ENCODE measurements at regions not wholly inside any gene's neighbourhood (a gene's known extent, or its start where the extent isn't known, plus 50 kb on each side); places are given as distances from the start of the nearest gene placed in this dataset.

DNA sequence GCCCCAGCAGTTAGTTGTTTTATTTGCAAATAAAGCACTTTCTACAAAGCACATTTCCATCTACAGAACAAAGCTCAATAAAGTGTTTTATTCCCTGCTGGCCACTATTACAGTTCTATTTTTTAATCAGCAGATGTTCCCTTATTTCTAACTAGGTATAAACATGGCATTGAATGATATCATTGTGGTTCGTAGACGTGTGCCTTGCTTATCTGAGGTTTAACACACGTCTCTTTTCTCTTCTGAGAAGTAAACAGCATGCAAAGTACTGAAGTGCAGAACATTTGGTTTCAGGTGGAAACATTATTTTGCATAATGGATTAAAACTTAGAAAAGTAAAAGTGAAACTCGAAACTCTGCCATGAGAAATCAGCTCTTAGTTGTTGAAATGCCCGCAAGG lies 1989.3 kb upstream of the WWC1 start:
- no peak for DNase-seq

GRCh38 chr5:166317425-166317824 lies 1974.0 kb upstream of the WWC1 start:
- DNase-seq = no peak

- DNase-seq = no peak
Measured at GRCh38 chr5:166320920-166321480, 1970.4 kb upstream of the WWC1 start.

DNA sequence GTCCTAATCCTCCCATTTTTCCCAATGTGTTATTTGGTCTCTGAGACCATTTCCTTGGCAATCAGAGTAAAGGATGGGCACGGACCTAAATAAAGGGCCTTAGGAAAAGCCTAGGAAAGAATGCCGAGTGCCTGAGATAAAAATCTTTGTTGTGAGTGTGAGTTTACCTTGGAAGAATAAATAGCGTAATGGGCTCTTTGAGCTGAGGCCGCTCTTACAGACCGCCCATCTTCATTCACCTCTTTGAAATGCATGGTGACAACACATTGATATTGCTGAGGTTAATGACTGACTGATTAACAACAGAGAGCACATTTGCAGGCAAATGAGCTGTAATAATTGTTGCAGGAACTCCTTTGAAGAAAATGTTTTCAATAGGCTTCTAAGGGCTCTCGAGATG lies 1967.1 kb upstream of the WWC1 start:
- DNase-seq = no peak

DNA sequence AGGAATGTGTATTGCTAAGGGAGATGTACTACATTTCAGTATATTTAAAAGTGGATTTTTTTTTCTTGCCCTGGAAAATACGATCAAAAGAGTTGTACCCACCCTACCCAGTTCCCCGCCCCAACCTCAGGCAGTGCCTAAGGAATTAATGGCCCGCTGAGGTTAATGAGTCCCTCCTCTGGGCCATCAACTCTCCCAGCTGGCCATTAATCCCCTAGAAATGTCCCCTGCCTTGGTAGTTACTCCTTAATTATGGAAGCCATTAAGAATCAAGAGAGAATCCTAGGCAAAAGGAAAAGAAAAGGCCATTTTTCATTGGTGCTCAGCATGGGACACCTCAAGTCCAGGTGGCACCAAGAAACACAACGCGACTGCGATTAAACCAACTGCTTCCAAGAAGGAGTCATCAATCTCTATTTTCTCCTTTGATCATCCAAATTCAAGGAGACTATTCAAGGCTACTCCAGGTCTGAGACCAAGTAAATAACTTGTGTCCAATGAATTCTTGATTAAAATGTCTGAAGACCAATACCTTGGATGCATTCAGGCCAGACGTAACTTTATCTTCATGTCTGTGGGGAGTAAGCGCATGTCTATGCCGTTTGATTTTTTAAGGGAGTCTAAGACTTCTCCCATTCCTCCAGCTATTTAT lies 1962.2 kb upstream of the WWC1 start:
- DNase-seq = no peak

DNA sequence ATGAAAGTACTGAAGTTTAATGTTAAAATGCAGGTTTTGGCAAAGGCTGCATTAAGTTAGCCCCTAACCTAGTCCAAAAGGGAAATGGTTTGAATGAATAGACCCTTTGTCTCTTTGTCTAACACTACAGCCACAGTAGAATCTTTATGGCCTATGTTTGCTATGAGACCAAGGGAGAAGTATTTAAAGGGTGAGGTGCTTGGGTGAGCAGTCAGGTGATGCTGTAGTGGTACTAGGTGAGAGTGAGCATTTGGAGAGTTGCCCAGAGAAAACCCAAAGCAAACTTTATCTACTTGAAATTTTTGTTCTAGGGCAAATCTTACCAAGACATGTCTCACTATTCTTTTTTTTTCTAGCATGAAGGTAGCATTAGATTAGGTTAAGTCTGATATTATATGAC lies 1961.4 kb upstream of the WWC1 start:
- DNase-seq = no peak

GRCh38 chr5:166331521-166331920 lies 1959.9 kb upstream of the WWC1 start:
- no peak for DNase-seq

GRCh38 chr5:166338801-166339200 lies 1952.6 kb upstream of the WWC1 start:
- no peak for DNase-seq

DNA sequence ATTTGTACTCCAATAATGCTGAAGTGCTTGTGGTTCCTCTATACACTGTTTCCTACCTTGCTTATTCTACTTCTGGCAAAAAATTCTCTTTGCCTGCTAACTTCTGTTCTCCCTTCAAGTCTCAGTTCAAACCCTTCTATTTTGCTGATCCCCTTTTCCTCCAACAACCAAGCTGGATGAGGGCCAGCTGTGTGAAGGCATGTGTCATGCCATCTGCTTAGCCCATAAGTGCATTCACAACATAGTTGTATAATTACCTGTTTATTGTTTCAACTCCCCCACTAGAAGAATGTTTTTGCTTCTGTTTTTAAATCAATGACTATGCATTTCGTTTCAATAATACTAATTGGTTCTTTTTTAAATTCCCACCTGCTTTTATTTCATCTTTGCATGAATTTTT lies 1951.4 kb upstream of the WWC1 start:
- no peak for DNase-seq

DNA sequence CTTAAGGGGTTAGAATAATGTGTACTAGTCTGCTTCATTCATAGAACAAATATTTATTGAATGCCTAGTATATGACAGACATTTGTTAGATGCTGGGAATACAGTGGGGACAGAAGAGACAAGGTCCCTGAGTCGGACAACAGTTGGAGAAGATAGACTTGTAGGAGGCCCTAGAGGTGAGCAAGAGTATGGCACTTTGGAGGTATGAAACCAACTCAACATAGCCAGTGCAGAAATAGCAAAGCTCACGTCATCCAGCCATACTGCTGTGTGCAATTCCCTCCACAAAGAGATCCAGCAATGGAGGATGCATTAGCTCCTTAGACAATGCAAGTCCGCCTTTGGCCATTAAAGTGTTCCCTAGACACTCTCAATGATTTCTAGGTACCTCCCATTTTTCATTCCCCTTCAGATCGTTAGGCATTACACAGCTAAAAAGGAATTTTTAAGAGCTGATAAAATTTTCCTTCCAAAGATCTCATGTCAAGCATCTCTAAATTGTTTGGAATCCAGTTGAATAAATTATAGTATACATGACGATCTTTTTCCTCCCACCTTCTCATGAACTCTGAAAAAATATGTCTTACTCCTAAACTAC lies 1949.6 kb upstream of the WWC1 start:
- DNase-seq = no peak

DNA sequence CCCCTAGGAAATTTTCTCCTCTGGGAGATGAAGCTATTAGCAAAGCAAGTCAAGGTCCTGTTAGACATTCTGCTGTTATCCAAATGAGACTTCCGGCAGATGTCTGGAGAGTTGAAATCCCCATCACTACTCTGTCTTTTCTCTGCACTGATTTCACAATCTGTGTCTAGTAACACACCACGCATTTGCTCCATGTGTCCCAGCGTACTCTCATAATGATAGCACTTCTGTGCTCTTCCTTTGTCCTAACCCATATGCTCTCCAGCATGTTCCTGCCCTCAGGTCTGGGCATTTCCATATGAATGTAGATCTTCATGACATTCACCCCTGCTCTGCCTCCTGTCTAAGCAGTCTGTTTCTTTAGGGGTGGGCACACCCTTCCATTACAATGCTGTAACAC lies 1949.0 kb upstream of the WWC1 start:
- DNase-seq = no peak

DNA sequence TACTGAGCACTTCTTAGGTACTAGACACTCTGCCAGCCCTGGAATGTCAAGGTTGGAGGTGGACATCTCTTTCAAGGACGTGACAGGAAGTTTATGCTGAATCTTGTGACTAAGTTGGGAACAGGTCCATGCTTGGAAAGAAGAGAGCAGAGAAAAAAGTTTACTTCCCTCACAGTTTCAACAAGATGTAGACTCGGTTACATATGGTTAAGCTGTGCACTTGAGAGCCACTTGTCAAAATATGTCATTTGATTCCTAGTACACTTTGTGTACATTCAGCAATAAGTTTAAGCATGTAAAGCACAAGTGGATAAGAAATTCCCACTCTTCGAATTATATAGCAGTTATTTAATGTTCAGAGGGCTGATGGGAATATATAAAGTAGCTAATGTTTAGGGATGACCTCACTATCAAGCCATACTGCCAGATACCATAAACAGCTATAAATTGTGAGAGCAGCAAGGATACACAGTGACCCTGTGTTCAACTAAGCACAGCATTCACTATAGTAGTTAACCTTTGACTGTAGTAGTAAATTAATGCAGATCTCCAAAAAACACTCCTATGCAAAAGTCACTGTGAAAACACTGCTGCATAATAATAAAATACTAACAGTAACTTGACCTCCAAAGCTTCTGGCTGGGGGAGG lies 1944.6 kb upstream of the WWC1 start:
- no peak for DNase-seq

- DNase-seq = no peak
Measured at GRCh38 chr5:166349046-166349445, 1942.4 kb upstream of the WWC1 start.

DNA sequence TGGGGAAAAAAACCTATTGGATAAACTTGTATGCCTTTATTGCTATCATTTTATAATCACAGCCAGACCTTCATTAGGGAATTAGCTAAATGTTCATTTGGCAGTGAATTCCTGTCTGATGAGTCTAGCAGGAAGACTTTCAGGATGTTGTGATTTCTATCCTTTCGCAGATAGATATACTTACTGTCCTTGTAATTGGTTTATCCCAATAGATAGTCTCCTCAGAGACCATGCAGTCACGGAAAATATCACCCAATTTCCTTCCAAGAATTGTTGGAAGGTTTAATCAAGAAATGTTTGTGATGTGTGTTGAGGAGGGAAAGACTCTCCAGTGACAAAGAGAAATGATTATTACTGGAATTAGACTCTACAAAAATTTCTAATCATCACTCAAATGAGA lies 1937.9 kb upstream of the WWC1 start:
- DNase-seq = no peak

- no peak for DNase-seq
Measured at GRCh38 chr5:166354332-166354731, 1937.1 kb upstream of the WWC1 start.

DNA sequence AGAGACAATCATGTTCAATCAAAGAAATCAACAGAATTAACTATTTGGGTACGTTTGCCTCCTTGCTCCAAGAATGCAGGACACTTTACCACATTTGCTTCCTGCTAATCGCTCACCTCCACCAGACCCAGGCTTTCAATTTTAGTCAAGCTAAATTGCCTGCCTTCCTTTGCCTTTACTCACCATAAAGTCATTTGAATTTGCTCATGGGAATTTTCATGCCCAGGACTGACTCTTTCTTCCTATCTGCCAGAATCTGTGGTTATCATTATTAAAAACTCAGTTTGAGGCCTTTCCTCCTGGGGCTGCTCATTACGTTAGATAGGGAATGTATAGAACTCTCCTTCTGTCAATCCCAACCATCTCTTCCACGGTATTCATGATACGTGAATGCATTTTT lies 1935.3 kb upstream of the WWC1 start:
- DNase-seq = no peak

DNA sequence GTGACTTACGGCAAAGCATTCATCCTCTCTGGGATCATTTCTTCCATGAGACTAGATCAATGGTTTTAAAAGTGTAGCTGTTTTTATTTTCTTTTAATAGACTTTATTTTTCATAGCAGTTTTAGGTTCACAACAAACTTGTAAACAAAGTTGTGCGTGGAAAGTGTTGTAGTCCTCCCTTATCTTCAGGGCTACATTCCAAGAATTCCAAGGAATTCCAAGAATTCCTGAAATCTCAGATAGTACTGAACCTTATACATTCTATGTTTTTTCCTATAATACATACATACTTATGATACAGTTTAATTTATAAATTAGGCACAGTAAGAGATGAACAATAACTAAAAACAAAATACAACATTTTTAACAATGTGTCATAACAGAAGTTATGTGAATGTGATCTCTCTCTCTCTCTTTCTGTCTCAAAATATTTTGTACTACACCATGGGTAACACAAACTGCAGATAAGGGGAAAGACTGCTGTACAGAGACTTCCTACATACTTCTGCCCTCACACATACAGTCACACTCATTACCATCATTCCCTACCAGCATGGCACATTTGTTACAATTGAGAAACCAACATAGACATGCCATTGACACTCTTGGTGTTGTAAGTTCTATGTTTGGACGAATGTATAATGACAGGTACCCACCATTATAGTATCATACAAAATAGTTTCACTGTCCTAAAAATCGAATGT lies 1933.2 kb upstream of the WWC1 start:
- no peak for DNase-seq

DNA sequence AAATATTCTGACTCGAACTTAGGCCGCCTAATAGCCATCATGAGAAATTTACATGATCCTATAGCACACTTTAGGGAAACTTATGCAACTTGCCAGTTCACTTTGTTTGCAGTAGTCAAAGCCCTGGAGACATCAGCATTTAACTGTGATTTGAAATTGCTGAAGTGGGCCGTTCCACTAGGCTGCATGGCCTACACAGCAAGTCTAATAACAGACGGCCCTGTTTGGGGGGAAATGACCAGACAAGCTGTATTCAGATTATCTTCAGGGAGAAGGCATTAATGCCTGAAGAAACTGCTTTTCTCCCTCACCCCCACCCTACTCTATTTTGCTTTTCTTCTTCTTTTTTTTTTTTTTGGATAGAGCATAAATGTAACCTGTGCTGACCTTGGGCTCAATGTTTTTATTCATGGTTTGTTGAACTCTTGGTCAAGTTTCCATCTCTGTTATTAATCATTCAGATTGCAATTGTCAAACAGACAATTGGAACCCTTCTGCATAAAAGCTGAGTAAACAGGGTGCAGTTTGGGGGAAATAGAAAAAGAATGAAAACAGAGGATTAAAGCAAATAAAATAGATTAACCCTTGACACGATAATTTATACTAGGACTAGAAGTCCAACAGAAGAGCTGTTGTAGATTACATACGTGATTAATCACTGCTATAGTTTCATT lies 1928.2 kb upstream of the WWC1 start:
- no peak for DNase-seq

- no peak for DNase-seq
Measured at GRCh38 chr5:166365164-166365563, 1926.3 kb upstream of the WWC1 start.

GRCh38 chr5:166367391-166367790 lies 1924.1 kb upstream of the WWC1 start:
- DNase-seq = no peak

- DNase-seq = no peak
Measured at GRCh38 chr5:166369346-166369745, 1922.1 kb upstream of the WWC1 start.

DNA sequence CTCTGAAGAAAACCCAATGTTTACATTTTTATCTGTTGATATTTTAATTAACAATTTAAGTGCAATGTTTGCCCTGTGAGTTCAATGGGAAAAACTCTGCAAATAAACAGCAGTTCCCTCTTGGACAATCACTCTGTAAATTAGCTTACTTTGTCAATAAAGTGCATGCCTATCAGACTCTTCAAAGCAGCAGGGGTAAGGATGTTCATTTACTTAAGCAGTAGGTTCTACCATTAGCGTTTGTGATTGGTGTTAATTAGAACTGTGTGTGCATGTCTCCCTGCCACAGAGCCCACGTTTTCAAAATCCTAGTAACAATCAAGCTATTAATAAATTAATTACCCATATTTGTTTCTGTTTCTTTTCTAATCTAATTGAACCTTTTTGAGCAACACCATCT lies 1921.6 kb upstream of the WWC1 start:
- no peak for DNase-seq

Data from activated gamma-delta T cell treated with Interleukin-2 at 50 U/mL for 16 hours (primary cell).